Fibroblast of the aortic adventitia (primary cell): ENCODE measurements at regions not wholly inside any gene's neighbourhood (a gene's known extent, or its start where the extent isn't known, plus 50 kb on each side); places are given as distances from the start of the nearest gene placed in this dataset.

Experiments
- DNase-seq: peaks from one replicate; pipeline ENCODE4 v3.0.0-alpha.2; 2010; ENCODE audit warnings: low read depth
- H3K4me3 ChIP-seq: 2 replicates; pipeline ENCODE4 v1.5.1; 2011; ENCODE audit warnings: low read depth, mild to moderate bottlenecking, control low read depth, low read length, moderate library complexity
- CTCF ChIP-seq: IDR thresholded peaks from 2 replicates; pipeline ENCODE4 v1.5.1; 2011; ENCODE audit warnings: mild to moderate bottlenecking, low read length, control low read depth, inconsistent platforms; ENCODE audit not compliant: insufficient read depth

- no peak for TF ChIP-seq CTCF
- no peak overlapping the region for H3K4me3 ChIP-seq
- DNase-seq: no peak
Observed at GRCh38 chr7:80333040-80333439, 178.8 kb downstream of the GNAT3 start.

GRCh38 chr7:80330434-80330833 is 181.4 kb downstream of the GNAT3 start:
- peak; percentile 80 for DNase-seq
- H3K4me3 ChIP-seq: no peak overlapping the region
- TF ChIP-seq CTCF: no peak

- DNase-seq: peak; percentile 46
- no peak overlapping the region for H3K4me3 ChIP-seq
- TF ChIP-seq CTCF: no peak
Observed at GRCh38 chr7:80324032-80324431, 187.8 kb downstream of the GNAT3 start.

GRCh38 chr7:80319461-80319860 is 184.8 kb downstream of the GNAI1 start:
- no peak overlapping the region for H3K4me3 ChIP-seq
- DNase-seq: no peak
- no peak for TF ChIP-seq CTCF

- DNase-seq: no peak
- H3K4me3 ChIP-seq: no peak overlapping the region
- no peak for TF ChIP-seq CTCF
Observed at GRCh38 chr7:80318081-80318480, 183.4 kb downstream of the GNAI1 start.

GRCh38 chr7:80316811-80317210 is 182.2 kb downstream of the GNAI1 start:
- no peak for TF ChIP-seq CTCF
- no peak overlapping the region for H3K4me3 ChIP-seq
- no peak for DNase-seq

- DNase-seq: no peak
- no peak for TF ChIP-seq CTCF
- H3K4me3 ChIP-seq: no peak overlapping the region
Observed at GRCh38 chr7:80313716-80314115, 179.1 kb downstream of the GNAI1 start.
